Fibroblast of pulmonary artery (primary cell): ENCODE measurements at regions not wholly inside any gene's neighbourhood (a gene's known extent, or its start where the extent isn't known, plus 50 kb on each side); places are given as distances from the start of the nearest gene placed in this dataset.

Experiments used
- DNase-seq: peaks from one replicate; pipeline ENCODE4 v3.0.0-alpha.2; 2010; ENCODE audit warnings: low read depth
- H3K4me3 ChIP-seq: replicated peaks from 2 replicates; pipeline ENCODE4 v1.5.1; 2011; ENCODE audit warnings: low read depth, mild to moderate bottlenecking, control low read depth, low read length, moderate library complexity
- CTCF ChIP-seq: IDR thresholded peaks from 2 replicates; pipeline ENCODE4 v1.5.1; 2011; ENCODE audit warnings: mild to moderate bottlenecking, control low read depth, low read length, inconsistent platforms; ENCODE audit errors: missing control alignments

DNA sequence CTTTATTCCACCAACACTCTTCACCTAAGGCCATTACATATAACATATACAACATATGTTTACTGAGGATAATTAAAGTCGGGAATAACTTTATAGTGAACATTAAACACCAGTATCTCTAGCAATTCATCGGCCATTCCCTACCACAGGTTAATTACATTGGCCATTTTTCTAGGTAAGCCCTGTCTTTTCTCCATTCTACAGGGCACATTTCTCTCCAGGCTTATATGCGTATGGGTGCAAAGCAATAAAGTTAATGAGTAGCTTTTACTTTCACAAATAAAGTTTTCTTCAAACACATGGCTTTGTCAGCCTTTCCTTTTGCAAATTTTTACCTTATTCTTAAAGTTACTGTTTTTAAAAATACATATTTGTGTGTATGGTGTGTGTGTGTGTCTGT, 111.9 kb upstream of the IQCM start:
- no peak overlapping the region for H3K4me3 ChIP-seq
- no peak for DNase-seq
- no peak for TF ChIP-seq CTCF

DNA sequence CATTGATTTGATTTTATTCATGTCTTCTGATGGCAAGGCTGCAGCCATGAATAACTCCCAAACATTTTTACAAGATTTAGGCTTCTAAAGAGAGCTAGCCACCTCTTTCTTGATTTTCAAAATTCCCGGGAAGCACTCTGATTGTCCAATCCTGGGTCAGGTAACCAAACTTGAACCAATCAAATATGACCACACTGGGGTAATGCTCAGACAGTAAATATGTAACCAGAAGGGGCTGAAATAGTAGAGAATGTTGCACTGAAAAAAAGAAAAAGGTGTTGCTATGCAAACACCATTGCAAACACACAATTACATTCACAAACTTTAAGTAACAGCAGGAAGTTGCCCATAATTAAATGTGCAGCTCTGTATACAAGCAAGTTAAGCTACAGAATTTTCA, 112.9 kb upstream of the IQCM start:
- H3K4me3 ChIP-seq = no peak overlapping the region
- no peak for DNase-seq
- TF ChIP-seq CTCF = no peak

DNA sequence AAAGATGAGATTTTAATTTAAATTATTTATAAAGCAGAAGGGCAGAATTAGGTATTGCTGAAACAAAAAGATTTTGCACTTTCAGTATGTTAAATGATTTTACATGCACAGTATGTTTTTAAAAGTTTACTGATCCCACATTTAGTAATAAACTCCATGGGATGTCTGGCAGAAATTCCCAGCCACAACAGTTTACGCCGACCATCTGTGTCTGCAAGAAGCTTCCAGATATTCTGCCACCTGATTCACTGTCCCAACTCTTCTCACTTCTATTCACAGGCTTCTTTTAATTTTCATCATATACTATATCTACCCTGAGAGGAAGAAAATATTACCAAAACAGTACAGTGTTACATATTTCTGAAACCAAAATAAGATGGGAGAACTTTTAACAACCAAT, 115.8 kb upstream of the IQCM start:
- H3K4me3 ChIP-seq = no peak overlapping the region
- DNase-seq = no peak
- TF ChIP-seq CTCF = no peak

DNA sequence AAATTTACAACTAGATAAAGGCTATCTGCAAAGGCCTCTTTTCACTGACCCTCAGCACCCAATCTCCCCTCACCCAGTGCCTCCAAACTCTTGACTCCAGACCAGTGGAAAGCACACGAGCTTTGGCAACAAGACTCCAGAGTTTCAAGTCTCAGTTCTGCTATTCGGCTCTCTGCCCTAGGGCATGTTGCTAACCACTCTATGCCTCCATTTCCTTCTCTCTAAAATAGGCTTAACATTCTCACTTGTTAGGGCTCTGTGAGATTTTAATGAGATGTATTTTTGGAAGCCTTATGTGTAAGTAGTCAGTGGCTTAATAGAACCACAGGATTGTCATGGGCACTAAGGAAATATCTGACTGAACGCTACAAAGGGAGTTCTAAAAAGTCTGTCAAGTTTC, 116.5 kb upstream of the IQCM start:
- H3K4me3 ChIP-seq = no peak overlapping the region
- no peak for TF ChIP-seq CTCF
- no peak for DNase-seq

DNA sequence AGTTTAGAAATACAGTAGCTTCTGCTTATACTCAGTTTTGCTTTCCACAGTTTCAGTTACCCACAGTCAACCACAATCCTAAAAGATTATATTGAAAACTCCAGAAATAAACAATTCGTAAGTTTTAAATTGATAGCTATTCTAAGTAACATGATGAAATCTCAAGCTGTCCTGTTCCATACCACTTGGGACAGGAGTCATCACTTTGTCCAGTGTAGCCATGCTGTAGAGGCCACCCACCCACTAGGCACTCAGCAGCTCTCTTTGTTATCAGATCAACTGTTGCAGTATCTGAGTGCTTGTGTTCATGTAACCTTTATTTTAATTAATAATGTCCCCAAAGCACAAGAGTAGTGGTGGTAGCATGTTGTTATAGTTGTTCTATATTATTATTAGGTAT, 117.5 kb upstream of the IQCM start:
- no peak for DNase-seq
- H3K4me3 ChIP-seq = no peak overlapping the region
- TF ChIP-seq CTCF = no peak

DNA sequence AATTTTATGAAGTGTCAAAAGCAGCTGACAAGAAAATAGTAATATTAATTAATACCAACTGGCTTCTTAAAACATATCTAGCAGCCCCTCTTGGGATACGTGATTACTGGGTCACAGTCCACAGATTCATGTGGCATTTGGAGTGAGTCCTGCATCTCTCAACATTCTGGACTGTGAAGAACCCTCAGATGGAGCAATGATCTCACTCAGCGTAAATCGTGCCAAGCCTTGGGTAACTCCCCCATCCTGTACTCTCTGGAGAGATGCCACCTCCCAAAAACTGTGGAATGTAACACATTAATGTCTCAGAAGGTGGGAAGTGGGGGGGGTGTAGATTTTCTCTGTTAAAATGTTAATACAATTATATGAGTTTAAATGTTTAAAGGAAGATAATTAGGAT, 118.2 kb upstream of the IQCM start:
- DNase-seq = peak; percentile 42
- no peak overlapping the region for H3K4me3 ChIP-seq
- TF ChIP-seq CTCF = no peak

GRCh38 chr4:149949381-149949780, 128.9 kb upstream of the DCLK2 start:
- H3K4me3 ChIP-seq = no peak overlapping the region
- no peak for TF ChIP-seq CTCF

More at GRCh38 chr4:149949381-149949780, 128.9 kb upstream of the DCLK2 start:
- no peak for DNase-seq
